Duodenal mucosa (tissue), 2 donors: ENCODE measurements at regions not wholly inside any gene's neighbourhood (a gene's known extent, or its start where the extent isn't known, plus 50 kb on each side); places are given as distances from the start of the nearest gene placed in this dataset.

ENCODE experiments used
- H3K27ac ChIP-seq: one replicate; pipeline ENCODE4 v1.7.0; 2013; ENCODE audit warnings: low read depth, low read length
- H3K27me3 ChIP-seq, 2 donors: one replicate each; pipeline ENCODE4 v1.7.0; 2013; ENCODE audit warnings: low read length in 2 of 2, control low read depth in 1 of 2; ENCODE audit not compliant: insufficient read depth in 2 of 2, control insufficient read depth in 1 of 2
- H3K36me3 ChIP-seq, 2 donors: one replicate each; pipeline ENCODE4 v1.7.0; 2013; ENCODE audit warnings: low read length in 2 of 2, control low read depth in 1 of 2; ENCODE audit not compliant: insufficient read depth in 2 of 2, control insufficient read depth in 1 of 2
- H3K4me1 ChIP-seq, 2 donors: one replicate each; pipeline ENCODE4 v1.7.0; 2013; ENCODE audit warnings: low read length in 2 of 2, control low read depth in 1 of 2; ENCODE audit not compliant: insufficient read depth in 2 of 2, control insufficient read depth in 1 of 2
- H3K4me3 ChIP-seq, 2 donors: one replicate each; pipeline ENCODE4 v1.7.0; 2013; ENCODE audit warnings: low read length in 2 of 2, low read depth in 1 of 2
- H3K9ac ChIP-seq, 2 donors: one replicate each; pipeline ENCODE4 v1.7.0; 2013; ENCODE audit warnings: low read length in 2 of 2, low read depth in 1 of 2
- H3K9me3 ChIP-seq, 2 donors: one replicate each; pipeline ENCODE4 v1.7.0; 2013; ENCODE audit warnings: low read length in 2 of 2, control low read depth in 1 of 2; ENCODE audit not compliant: control insufficient read depth in 1 of 2

- Histone ChIP-seq H3K27me3 (no peaks in the 10 kb centered on the region), H3K27ac (no peak overlapping the region), H3K4me1 (peaks cover 0 to 4% of the 10 kb centered on the region in 2 donors), H3K9ac (no peak overlapping the region), H3K9me3 (no peaks in the 10 kb centered on the region), H3K4me3 (no peak overlapping the region), H3K36me3 (no peaks in the 10 kb centered on the region)
Measured at GRCh38 chr4:128461291-128462102, 173.9 kb upstream of the PGRMC2 start.

GRCh38 chr4:128459547-128459946 lies 171.9 kb upstream of the PGRMC2 start:
- H3K4me3 ChIP-seq: no peak overlapping the region
- H3K27me3 ChIP-seq: no peaks in the 10 kb centered on the region
- H3K27ac ChIP-seq: no peak overlapping the region
- H3K4me1 ChIP-seq: peaks cover 0 to 4% of the 10 kb centered on the region in 2 donors
- no peak overlapping the region for H3K9ac ChIP-seq
- H3K36me3 ChIP-seq: no peaks in the 10 kb centered on the region
- no peaks in the 10 kb centered on the region for H3K9me3 ChIP-seq

- Histone ChIP-seq H3K9me3 (no peaks in the 10 kb centered on the region), H3K27me3 (no peaks in the 10 kb centered on the region), H3K4me1 (peaks cover 0 to 4% of the 10 kb centered on the region in 2 donors)
Measured at GRCh38 chr4:128458816-128459215, 171.2 kb upstream of the PGRMC2 start.

GRCh38 chr4:128457726-128458125 lies 170.1 kb upstream of the PGRMC2 start:
- Histone ChIP-seq H3K9ac (no peak overlapping the region), H3K4me3 (no peak overlapping the region), H3K36me3 (no peaks in the 10 kb centered on the region), H3K27me3 (no peaks in the 10 kb centered on the region), H3K27ac (no peak overlapping the region), H3K9me3 (no peaks in the 10 kb centered on the region), H3K4me1 (peaks cover 0 to 4% of the 10 kb centered on the region in 2 donors)

More at GRCh38 chr4:128458816-128459215, 171.2 kb upstream of the PGRMC2 start:
- Histone ChIP-seq H3K27ac (no peak overlapping the region), H3K36me3 (no peaks in the 10 kb centered on the region), H3K9ac (no peak overlapping the region), H3K4me3 (no peak overlapping the region)

- Histone ChIP-seq H3K4me1 (peaks cover 0 to 4% of the 10 kb centered on the region in 2 donors), H3K4me3 (no peak overlapping the region), H3K27me3 (no peaks in the 10 kb centered on the region), H3K9ac (no peak overlapping the region), H3K9me3 (no peaks in the 10 kb centered on the region), H3K36me3 (no peaks in the 10 kb centered on the region), H3K27ac (no peak overlapping the region)
Measured at GRCh38 chr4:128456171-128456570, 168.6 kb upstream of the PGRMC2 start.

GRCh38 chr4:128455480-128455879 lies 167.9 kb upstream of the PGRMC2 start:
- no peaks in the 10 kb centered on the region for H3K9me3 ChIP-seq
- H3K36me3 ChIP-seq: no peaks in the 10 kb centered on the region
- no peak overlapping the region for H3K9ac ChIP-seq
- H3K4me1 ChIP-seq: no peaks in the 10 kb centered on the region
- H3K27ac ChIP-seq: no peak overlapping the region
- H3K4me3 ChIP-seq: no peak overlapping the region
- no peaks in the 10 kb centered on the region for H3K27me3 ChIP-seq

- Histone ChIP-seq H3K36me3 (no peaks in the 10 kb centered on the region), H3K4me3 (no peak overlapping the region), H3K4me1 (no peaks in the 10 kb centered on the region), H3K9me3 (no peaks in the 10 kb centered on the region), H3K27ac (no peak overlapping the region), H3K9ac (no peak overlapping the region), H3K27me3 (no peaks in the 10 kb centered on the region)
Measured at GRCh38 chr4:128454881-128455280, 167.3 kb upstream of the PGRMC2 start.

GRCh38 chr4:128454281-128454871 lies 166.8 kb upstream of the PGRMC2 start:
- Histone ChIP-seq H3K9ac (no peak overlapping the region), H3K4me1 (no peaks in the 10 kb centered on the region), H3K4me3 (no peak overlapping the region), H3K27ac (no peak overlapping the region), H3K36me3 (no peaks in the 10 kb centered on the region), H3K9me3 (no peaks in the 10 kb centered on the region), H3K27me3 (no peaks in the 10 kb centered on the region)

- no peaks in the 10 kb centered on the region for H3K36me3 ChIP-seq
- H3K9ac ChIP-seq: no peak overlapping the region
- no peaks in the 10 kb centered on the region for H3K27me3 ChIP-seq
- H3K4me1 ChIP-seq: no peaks in the 10 kb centered on the region
- no peaks in the 10 kb centered on the region for H3K9me3 ChIP-seq
- H3K4me3 ChIP-seq: no peak overlapping the region
- H3K27ac ChIP-seq: no peak overlapping the region
Measured at GRCh38 chr4:128452415-128452814, 164.8 kb upstream of the PGRMC2 start.

- Histone ChIP-seq H3K27me3 (no peaks in the 10 kb centered on the region), H3K27ac (no peak overlapping the region), H3K4me1 (no peaks in the 10 kb centered on the region), H3K4me3 (no peak overlapping the region), H3K9me3 (no peaks in the 10 kb centered on the region), H3K36me3 (no peaks in the 10 kb centered on the region), H3K9ac (no peak overlapping the region)
Measured at GRCh38 chr4:128451270-128451905, 163.8 kb upstream of the PGRMC2 start.
